HG03575 (cell line): ENCODE measurements at regions not wholly inside any gene's neighbourhood (a gene's known extent, or its start where the extent isn't known, plus 50 kb on each side); places are given as distances from the start of the nearest gene placed in this dataset.

Source experiments
- ATAC-seq: cut with Tn5 transposase; IDR thresholded peaks from one replicate; pipeline ENCODE4 v1.9.1; 2021; ENCODE audit not compliant: unreplicated experiment, insufficient number of reproducible peaks, low FRiP score; ENCODE audit errors: extremely low read depth

DNA sequence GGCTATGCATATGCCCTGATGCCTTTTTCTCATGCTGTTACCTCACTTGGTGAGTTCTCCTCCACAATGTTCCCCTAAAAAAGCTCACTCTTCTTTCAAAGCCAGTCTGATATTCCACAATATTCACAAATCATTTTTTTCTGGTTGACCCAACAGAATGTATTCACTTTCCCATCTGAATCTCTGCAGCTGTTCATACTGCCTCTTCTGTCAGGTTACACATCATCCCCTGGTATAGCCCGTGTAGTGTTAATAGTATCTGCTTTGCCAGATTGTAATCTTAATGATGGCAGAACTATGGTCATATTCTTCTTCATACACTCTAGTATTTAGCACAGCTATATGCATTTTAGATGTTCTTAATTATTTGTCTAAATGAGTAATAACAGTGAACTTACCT lies 544.3 kb downstream of the EFNB2 start:
- ATAC-seq = no peak

DNA sequence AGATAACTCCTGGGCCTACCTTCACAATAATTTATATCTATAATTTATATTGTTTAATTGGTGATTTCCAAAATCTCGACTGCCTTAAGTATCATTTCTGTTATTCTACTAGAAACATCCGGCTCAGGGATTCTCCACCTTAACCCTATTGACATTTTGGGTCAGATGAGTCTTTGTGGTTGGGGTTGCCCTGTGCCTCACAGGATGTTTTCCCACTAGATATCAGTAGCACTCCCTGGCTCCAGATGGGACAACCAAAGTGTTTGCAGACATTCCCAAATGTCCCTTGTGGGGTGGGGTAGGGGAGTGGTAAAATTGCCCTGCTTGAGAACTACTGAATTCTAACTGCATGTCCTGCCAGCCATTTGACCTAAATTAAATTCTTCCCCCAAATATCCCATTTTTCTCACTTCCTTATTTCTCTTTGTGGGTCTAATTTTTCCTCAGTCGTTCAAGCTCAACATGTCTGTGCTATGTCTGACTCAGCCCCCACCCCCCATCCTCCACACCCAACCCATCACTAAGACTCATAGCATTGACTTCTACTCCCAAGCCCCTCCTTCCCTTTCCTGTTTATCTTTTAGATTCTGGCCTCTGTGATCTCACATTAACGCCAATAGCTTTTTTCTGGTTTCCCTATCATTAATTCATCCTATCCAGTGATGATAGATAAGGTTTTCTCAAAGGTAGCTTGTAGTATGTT lies 545.1 kb downstream of the EFNB2 start:
- ATAC-seq = no peak

DNA sequence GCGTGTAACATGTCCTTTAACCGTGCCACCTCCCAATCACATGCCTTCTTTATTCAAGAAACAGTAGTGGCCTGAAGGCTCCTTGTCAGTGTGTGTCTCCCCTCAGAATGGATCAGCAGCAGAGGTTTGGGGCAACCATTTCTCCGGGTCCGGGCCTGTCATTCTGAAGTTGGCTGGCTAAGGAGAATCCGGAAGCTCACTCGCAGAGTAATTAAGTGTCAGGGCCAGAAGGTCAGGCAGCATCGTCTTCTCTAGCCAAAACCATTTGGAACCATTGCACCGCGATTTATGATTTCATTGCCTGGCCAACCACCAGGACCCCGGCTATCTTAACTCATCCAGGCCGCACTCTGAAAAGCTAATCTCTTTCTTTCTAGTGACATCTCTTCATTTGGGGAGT lies 550.8 kb downstream of the EFNB2 start:
- ATAC-seq = no peak

DNA sequence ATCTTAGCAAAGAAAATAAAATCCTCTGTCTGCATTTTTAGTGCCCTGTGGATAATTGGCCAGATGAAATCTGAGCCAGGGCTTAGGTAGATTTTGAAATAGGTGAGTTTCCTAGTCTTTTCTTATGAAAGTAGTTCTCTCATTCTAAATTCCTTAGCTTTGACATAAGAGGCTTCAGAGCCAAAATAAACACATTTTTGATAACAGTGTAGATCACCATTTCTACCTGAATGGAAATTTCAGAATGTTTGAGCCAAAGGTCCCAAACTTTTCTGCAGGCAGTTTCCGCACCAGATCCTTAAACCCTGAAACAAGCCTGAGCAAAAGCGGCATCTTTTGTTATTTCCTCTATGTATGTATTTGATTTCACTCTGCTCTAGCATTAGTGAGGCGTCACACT lies 551.2 kb downstream of the EFNB2 start:
- ATAC-seq = no peak

DNA sequence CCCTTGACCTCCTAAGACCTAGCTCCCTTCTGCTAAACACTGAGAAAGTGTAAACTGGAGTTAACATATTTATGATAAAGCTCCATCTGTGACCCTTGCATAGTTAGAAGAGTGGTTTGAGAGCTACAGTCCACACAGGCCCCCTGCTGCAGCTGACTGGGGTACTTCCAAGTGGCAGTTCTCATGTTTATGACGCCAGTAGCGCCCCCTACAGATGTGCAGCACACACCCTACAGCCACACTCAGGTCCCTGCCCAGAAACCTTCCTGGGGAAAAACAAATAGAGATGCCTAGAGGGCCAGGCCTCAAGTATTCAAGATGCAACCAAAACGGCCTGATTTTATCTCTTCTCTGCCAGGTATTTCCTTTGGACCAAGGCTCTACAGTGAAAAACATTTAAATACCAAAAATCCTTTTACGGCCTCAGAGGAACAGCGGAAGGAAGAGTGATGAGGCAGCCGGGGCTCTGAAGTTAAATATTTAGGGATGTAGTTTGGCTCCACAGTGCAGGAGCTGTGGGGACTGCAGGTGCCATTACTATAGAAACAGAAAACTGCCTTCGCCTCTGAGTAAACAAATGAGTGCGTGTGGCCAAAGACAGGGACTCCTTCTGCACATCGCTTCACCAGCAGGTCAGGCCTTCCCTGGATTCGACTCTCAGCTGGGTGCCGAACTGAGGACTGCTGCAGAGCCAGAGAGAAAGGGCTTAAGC lies 553.1 kb downstream of the EFNB2 start:
- ATAC-seq = no peak

DNA sequence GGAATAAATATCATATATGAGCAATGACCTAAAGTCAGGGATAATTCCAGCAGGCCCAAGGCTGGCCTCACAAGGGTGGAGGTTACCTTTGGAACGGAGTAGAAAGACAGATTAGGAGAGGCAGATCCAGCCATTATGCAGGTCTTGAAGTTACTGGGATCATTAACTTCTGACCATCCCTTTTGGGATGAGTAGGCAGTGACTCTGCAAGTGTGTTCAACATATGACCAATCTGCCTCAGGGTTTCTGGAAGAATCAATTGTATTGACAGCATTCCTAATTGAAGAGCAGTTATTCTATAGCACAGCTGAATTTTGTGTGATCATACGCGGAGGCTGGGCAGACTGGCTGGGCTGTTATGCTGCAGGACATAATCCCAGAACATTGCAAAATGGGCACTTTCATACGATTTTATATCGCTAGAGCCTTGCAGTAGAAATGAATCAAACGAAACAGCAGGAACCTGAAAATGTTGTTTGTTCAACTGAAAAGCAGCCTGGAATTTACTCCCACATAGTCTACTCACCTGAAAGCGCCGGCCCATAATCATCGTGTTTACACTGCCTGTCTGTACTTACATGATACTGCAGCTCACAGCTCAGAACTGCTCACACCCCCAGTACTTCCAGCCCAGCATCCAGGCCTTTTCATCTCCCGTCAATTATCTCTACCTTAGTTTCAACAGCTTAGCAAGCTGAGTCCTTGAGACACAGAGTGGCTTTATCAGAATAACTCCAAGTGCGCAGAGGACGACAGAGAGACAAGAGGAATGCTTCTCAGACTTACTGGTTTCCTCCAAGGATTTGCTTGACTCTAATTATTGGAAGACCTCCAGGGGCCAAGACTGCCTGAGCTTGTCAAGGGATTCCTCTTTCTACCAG lies 556.1 kb downstream of the EFNB2 start:
- ATAC-seq = no peak

DNA sequence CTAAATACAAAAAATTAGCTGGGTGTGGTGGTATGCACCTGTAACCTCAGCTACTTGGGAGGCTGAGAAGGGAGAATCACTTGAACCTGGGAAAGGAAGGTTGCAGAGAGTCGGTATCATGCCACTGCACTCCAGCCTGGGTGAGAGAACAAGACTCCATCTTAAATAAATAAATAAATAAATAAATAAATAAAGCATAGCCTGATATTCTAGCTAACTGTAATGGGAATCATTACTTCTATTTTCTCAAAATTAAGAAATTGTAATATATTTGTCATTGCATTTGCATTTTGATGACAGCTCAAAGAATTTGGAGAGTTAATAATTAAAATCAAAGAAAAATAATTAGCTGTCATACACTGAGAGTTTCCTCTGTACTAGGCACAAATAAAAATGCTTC lies 561.1 kb downstream of the EFNB2 start:
- ATAC-seq = no peak

DNA sequence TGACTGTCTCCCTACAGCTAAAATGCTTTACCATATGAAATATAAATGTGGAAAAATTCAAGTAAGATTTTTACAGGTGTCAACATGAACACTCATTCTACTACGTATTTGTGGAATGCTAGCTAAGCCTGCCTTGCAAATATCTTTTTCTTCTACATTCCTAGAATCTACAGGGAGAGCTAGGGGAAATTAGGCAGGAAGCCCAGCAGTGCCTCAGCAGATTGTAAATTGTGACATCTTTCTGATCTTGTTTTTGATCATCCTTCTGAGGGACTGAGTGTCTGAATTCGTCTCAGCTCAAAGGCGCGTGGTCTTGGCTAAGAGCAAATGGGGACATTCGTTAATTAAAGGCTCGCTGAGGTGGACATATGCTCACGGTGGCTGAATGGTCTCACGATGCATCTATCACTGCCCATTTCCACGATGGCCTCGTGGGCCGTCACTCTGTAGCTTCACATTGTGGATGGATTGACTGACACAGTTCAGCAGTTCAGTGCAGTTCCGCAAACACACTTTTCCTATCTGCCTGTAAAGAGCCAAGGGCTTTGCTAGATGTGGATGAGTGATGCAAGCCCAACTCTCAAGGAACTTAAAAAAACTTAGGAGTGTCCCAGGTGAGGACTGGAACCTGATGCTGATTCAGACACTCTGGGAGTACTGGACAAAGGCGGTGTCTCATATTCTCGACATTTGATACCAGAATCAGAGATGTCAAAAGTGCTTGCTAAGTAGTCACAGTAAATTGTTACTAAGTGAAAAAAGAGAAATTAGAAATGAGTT lies 562.5 kb downstream of the EFNB2 start:
- ATAC-seq = no peak

DNA sequence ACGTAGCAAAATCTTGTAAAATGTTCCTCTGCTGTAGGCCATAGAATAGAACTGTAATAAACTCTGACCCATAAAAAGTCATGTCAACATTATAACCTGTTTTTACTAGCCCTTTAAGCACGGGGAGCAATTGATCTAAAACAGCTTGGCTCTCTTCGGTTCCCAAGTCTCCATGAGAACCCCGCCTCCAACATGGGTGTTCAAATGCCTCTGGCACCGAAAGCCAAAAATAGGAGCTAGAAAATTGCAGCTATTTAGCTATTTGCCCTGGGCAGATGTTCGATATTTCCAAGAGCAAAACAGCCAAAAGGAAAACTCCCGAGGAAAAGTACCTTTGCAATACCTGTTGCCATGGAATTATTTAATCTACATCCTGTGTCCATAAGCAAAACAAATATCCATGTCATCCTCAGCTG lies 563.1 kb downstream of the EFNB2 start:
- ATAC-seq = no peak

DNA sequence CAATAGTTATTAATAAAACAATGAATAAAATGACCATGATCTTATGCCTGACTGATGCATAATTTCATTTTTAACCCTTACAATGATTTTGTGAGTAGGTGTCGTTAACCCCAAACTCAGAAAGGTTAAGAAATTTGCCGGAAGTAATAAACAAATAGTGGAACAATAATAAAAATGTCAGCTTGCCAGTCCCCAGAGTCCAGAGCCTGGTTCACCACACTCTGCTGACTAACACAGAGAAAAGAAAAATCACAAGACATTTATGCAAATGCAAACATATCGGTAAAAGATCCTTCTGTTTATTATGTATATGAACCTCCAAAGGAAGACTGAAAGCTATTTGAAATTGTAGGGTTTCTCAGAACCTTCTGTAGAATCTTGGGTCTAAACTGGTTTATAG lies 563.7 kb downstream of the EFNB2 start:
- no peak for ATAC-seq

DNA sequence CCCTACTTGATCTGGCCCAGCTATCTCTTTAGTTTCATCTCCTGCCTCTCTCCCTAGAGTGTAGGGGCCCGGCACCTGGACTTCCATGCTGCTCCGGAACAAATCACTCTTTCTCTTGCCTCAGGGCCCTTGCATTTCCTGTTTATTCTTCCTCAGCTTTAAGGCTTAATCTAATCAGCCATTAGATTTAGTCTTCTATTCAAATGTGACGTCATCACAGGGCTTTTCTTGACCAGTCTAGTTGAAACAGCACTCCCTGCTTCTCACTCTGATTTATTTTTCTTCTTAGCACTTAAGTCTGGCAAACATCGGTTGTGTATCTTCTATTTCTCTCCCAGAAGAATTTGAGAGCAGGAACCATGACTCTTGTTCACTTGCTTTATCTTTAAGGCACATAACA lies 564.1 kb downstream of the EFNB2 start:
- ATAC-seq = no peak

DNA sequence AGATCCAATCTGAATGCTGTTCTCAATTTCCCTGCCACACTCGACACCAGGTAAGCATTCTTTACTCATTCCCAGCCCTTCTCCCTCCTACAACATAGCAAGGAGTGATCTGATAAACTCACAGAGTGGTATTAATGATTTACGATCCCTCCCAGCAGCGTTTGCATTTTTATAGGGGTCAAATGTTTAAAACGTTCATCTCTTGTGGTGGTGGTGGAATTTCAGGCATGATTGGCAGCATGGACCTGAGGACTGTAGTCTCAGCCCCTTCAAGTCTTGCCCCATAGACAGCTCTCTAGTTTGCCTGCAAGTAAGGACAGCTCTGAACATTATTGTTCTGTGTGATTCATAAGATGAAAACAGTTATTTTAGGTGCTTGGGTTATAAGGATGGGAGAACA lies 565.7 kb downstream of the EFNB2 start:
- ATAC-seq = no peak

DNA sequence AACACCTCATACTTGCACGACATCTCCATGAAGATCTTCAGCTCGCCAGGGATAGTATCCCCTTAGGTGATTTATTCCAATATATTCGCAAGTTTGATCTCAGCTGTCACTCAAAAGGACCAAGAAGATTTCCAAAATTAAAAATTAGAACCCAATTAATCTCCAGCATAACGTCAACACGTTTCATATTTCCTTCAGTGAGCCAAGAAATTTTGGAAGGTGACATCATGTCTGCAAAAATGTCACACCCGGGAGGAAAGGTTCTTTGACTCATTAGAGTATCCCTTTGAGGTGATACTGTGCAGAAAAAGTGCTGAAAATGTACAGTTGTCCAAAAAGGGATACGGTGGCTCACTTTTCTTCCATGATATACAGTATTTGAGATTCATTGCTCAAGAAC lies 569.6 kb downstream of the EFNB2 start:
- ATAC-seq = no peak

DNA sequence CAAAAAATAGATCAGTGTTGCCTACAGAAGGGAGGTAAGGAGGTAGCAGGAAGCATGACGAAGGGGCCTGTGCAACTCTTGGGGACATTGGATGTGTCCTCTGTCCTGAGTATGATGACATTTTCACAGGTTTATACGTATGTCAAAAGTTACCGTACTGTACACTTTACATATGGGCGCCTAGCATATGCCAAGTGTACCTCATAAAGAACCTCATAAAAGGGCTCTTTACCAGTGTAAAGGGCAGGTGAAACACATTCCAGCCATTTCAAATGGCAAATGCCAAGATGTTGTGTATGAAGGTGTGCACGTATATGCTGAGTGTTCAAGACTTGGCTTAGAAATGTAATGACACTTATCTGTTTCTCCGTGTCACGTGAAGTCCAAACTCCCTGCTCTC lies 573.4 kb downstream of the EFNB2 start:
- no peak for ATAC-seq

DNA sequence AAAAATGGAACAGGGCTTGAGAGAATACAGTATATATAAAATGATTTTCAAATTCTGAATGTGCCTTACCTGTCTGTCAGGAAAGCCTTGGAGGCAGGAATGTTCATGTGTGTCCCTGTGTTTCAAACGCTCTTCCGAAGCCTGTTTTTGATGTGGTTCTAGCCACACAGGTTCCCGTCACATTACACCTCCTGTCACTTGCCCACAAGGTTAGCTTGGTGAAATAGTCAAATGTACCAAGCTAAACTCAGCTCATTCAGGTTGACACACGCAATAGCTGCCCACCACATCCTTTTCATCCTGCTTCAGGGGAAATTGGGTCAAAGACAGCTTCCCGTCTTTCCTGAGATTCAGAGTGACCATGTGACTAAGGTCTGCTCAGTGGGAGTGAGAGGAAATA lies 574.0 kb downstream of the EFNB2 start:
- no peak for ATAC-seq

DNA sequence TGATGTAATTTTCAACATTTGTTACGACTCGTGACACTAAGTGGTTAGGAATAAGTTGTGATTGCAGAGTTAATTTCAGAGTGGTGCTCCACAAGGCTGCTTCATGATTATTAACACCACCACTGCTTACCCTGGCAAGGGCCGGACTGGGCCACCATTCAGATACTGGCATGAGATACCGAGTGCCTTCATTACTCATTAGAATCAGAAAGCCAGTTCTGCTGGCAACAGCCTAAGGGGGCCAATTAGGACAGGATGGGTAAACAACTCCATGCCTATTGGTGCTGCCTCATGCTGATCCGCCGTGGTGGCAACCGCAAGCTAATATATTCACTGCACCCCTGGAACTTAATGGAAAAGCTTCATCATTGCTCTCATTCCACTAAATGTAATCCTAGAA lies 575.1 kb downstream of the EFNB2 start:
- ATAC-seq = no peak

DNA sequence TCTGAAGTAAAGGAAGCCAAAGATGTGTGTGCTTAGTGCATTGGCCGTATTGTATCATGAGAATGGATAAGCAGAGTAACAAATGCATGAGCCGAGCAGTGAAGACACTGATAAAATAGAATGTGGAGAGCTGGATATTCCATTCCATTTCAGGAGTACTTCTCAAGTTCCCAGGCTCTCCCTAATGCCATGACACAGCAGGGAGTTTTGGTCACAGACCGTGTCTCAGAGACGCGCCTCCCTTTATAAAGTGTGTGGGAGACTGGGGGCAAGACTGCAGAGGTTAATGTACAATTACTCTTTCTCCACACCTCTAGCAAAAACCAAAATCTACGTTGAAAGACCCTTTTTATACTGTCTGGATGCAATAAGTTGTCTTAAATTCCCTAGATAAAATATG lies 575.6 kb downstream of the EFNB2 start:
- no peak for ATAC-seq

DNA sequence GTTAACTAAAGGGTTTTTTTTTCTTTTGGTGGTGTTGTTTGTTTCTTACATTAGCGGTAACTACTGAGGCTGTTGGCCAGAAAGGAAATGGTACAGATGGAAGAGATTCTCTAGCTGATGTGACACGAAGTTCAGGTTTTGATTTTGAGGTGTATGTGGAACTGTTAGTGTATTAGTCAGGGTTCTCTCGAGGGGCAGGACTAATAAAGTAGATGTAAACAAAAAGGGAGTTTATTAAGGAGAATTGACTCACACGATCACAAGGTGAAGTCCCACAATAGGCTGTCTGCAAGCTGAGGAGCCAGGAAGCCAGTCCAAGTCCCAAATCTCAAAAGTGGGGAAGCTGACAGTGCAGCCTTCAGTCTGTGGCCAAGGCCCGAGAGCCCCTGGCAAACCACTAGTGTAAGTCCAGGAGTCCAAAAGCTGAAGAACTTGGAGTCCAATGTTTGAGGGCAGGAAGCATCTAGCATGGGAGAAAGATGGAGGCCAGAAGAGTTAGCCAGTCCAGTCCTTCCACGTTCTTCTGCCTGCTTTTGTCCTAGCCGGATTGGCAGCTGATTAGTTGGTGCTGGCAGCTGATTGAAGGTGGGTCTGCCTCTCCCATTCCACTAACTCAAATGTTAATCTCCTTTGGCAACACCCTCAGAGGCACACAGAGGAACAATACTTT lies 577.6 kb downstream of the EFNB2 start:
- no peak for ATAC-seq

DNA sequence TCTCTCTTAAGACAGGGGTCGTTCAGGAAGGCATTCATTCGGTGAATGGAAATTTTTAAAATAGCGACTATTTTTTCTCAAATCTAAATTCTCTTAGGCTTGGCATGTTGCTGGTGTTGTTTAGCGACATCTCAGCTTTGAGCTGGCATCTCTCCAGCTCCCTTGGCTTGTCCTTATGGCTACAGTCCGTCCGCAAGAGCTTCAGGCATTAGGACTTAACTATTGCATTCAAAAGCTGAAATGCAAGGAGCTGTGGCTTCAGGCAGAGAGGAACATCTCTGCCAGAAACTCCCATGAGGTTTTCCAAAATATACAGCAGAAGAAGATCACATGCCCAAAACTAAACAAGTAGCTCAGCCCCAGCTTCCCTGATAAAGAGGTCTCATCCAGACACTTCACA lies 578.5 kb downstream of the EFNB2 start:
- no peak for ATAC-seq
